ENCODE measurements at regions not wholly inside any gene's neighbourhood (a gene's known extent, or its start where the extent isn't known, plus 50 kb on each side); places are given as distances from the start of the nearest gene placed in this dataset.

DNA sequence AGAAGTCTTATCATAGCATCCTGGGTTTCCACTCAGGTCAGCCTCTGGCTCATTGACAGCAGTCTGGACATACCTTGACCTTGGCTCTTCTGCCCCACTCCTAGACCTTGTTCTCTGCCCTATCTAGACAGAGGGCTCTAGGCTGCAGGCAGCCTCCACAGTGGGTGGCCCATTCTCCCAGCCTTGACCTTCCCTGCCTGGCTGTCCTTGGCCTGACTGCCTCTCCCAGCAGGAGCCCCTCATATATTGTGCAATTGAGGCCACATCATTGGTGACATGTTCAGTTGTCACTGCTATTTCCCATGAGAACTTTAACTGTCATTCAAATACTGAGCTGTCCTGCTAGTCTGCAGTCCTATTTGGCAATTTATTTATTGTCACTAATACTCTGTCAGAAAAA, 503.4 kb downstream of the PLXNA4 start:
- no peak for DNase-seq (ENCODE audit: low spot score)
- TF ChIP-seq, protein P1, sequence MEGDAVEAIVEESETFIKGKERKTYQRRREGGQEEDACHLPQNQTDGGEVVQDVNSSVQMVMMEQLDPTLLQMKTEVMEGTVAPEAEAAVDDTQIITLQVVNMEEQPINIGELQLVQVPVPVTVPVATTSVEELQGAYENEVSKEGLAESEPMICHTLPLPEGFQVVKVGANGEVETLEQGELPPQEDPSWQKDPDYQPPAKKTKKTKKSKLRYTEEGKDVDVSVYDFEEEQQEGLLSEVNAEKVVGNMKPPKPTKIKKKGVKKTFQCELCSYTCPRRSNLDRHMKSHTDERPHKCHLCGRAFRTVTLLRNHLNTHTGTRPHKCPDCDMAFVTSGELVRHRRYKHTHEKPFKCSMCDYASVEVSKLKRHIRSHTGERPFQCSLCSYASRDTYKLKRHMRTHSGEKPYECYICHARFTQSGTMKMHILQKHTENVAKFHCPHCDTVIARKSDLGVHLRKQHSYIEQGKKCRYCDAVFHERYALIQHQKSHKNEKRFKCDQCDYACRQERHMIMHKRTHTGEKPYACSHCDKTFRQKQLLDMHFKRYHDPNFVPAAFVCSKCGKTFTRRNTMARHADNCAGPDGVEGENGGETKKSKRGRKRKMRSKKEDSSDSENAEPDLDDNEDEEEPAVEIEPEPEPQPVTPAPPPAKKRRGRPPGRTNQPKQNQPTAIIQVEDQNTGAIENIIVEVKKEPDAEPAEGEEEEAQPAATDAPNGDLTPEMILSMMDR (IDR thresholded peaks at IDR 0.05; ENCODE audit: extremely low read depth, missing control alignments), result no peak

- DNase-seq (ENCODE audit: low spot score), result no peak
- TF ChIP-seq, protein P1 (IDR thresholded peaks at IDR 0.05; ENCODE audit: extremely low read depth, missing control alignments), result no peak
These were observed 504.1 kb downstream of the PLXNA4 start for GRCh38 chr7:132072165-132072564.

- TF ChIP-seq, protein P1 (IDR thresholded peaks at IDR 0.05; ENCODE audit: extremely low read depth, missing control alignments), result no peak
- no peak for DNase-seq (ENCODE audit: low spot score)
These were observed 507.0 kb downstream of the PLXNA4 start for GRCh38 chr7:132069306-132069705.

DNA sequence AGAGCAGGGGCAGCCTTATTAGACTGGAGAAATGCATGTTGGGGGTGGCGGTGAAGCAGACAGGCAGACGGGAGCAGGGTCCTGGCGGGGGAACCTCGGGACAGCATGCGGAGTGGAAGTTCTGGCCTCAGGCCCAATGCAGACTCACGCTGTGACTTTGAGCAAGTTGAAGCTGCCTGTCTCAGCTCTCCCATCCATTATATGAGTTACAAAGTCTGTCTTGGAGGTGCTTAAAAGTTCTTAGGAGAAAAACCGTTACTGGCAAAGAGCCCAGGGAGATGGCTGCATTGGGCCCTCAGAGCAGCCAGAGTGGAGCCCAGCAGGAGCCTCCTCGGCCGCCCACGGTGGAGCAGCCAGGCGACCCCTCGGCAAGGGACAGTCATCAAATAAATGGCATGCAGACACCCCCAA, 509.5 kb downstream of the PLXNA4 start:
- TF ChIP-seq, protein P1 (IDR thresholded peaks at IDR 0.05; ENCODE audit: extremely low read depth, missing control alignments), result no peak
- no peak for DNase-seq (ENCODE audit: low spot score)

DNA sequence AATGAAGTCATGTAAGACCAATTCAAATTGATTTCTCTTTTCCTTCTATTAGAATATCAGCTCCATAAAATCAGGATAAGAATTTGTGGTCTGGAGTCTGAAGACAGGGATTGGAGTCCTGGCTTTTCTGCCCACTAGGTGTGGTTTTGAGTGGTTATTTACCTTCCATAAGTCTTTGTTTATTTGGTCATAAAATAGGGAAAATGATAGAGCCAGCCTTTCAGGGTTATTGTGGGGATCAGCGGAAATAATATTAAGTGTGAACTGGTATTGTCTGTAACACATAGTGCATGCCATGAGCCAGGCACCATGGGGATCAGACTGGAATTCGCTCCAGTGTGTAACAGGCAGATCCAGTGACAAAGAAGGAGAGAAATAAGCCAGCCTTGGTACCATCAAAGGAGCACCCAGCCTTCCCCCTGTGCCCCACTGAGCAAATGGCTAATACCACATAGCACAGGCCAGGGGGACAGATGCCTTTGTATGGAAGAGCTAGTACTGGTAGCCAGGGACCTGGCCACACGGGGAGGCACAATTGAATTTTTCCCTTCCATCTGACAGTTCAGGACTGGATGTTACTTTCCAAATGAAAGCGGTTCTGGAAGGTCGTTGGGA, 509.7 kb upstream of the PODXL start:
- TF ChIP-seq, protein P1 (IDR thresholded peaks at IDR 0.05; ENCODE audit: extremely low read depth, missing control alignments), result no peak
- no peak for DNase-seq (ENCODE audit: low spot score)

DNA sequence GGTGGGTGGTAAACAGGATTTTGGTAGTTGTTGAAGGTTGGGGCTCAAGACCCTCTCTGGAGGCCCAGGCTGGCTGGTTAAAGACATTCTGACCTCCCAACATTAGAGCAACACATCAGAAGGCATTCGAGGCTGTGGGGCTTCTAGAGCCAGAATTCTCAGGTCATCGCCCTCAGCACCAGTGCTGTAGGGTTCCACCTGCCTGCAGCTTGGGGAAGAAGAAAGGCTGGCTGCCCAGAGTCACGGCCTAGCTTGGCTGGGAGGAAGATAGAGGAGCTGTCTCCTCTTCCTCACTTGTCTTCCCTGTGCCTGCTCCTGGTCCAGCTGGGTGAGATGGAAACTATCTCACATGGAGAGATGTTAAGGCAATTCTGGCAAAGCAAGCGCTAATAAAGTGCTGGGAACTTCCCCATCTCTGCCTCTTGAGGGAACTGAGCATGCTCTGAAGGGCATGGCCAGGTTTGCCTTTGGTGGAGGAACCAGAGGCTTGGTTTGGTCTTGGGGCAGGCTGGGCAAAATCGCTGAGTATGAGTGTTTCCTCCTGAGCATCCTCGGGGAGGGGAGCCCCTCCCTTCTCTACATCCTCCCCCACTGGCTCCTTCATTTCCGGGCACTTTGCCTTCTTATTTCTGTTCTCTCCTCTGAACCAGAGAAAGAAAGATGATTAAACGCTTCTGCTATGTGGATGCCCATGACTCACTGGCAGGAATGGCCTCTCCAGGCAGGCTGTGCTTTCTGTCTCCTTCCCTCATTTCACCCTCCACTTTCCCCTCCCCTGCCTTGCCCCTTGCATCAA, 509.0 kb upstream of the PODXL start:
- DNase-seq (ENCODE audit: low spot score), result no peak
- TF ChIP-seq, protein P1 (IDR thresholded peaks at IDR 0.05; ENCODE audit: extremely low read depth, missing control alignments), result no peak

- no peak for DNase-seq (ENCODE audit: low spot score)
- TF ChIP-seq, protein P1 (IDR thresholded peaks at IDR 0.05; ENCODE audit: extremely low read depth, missing control alignments), result no peak
These were observed 507.4 kb upstream of the PODXL start for GRCh38 chr7:132063800-132064199.
